Mesodermal cell (in vitro differentiated cells): ENCODE measurements at regions not wholly inside any gene's neighbourhood (a gene's known extent, or its start where the extent isn't known, plus 50 kb on each side); places are given as distances from the start of the nearest gene placed in this dataset.
A peak's percentile ranks its signal among the peaks of the same experiment; 100 is the strongest.
"Not testable (repeated sequence)": the region's sequence is repeated elsewhere in the genome, so short reads cannot be mapped to it uniquely, and the experiment has no call there.

Source experiments
- H3K27ac ChIP-seq: 2 replicates; pipeline ENCODE4 v1.7.0; 2013; ENCODE audit warnings: mild to moderate bottlenecking, low read depth, low read length, moderate library complexity; ENCODE audit not compliant: severe bottlenecking
- H3K36me3 ChIP-seq: 2 replicates; pipeline ENCODE4 v1.7.1; 2013; ENCODE audit warnings: mild to moderate bottlenecking, low read length, moderate library complexity; ENCODE audit not compliant: control insufficient read depth, insufficient read depth
- H3K4me1 ChIP-seq: one replicate; pipeline ENCODE4 v1.7.1; 2013; ENCODE audit warnings: mild to moderate bottlenecking, low read length; ENCODE audit not compliant: insufficient read depth, control insufficient read depth, poor library complexity, severe bottlenecking
- H3K4me3 ChIP-seq: 2 replicates; pipeline ENCODE4 v1.7.0; 2013; ENCODE audit warnings: low read length, control low read depth, mild to moderate bottlenecking; ENCODE audit not compliant: insufficient read depth, poor library complexity, severe bottlenecking; ENCODE audit errors: extremely low read depth
- H3K9me3 ChIP-seq: 2 replicates; pipeline ENCODE4 v1.7.1; 2013; ENCODE audit warnings: mild to moderate bottlenecking, low read length, moderate library complexity; ENCODE audit not compliant: control insufficient read depth
- WGBS, 2 experiments: methylation state at CpG; one replicate each; pipeline ENCODE4 v1.1.5; 2013; ENCODE audit warnings: missing lambda C conversion rate in 2 of 2; ENCODE audit not compliant: insufficient coverage in 2 of 2; 5-methylcytosine and 5-hydroxymethylcytosine counted together

GRCh38 chr10:47711428-47711827, 52.0 kb downstream of the SYT15B start:
- not testable (repeated sequence) for H3K9me3 ChIP-seq, H3K27ac ChIP-seq, H3K4me1 ChIP-seq, H3K36me3 ChIP-seq, H3K4me3 ChIP-seq

- not testable (repeated sequence) for H3K4me3 ChIP-seq, H3K27ac ChIP-seq, H3K9me3 ChIP-seq, H3K36me3 ChIP-seq, H3K4me1 ChIP-seq
- no CpG with 5 or more reads among the region's 4 CpGs for WGBS, 2 experiments
Measured at GRCh38 chr10:47710443-47710842, 52.9 kb downstream of the SYT15B start.

DNA sequence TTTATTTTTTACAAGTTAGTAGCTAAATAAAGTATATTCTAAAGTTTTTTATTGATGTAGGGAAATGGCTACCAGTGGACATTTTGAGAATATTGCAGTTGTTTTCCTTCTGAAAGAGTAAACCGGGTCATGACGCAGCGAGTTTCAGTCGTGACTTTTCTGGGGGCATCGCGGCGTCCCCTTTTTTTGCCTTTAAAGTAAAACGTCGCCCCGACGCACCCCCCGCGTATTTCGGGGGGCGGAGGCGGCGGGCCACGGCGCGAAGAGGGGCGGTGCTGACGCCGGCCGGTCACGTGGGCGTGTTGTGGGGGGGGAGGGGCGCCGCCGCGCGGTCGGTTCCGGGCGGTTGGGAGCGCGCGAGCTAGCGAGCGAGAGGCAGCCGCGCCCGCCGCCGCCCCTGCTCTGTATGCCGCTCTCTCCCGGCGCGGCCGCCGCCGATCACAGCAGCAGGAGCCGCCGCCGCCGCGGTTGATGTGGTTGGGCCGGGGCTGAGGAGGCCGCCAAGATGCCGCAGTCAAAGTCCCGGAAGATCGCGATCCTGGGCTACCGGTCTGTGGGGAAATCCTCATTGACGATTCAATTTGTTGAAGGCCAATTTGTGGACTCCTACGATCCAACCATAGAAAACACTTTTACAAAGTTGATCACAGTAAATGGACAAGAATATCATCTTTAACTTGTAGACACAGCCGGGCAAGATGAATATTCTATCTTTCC, 57.5 kb downstream of the SYT15B start:
- H3K36me3 ChIP-seq, H3K9me3 ChIP-seq, H3K27ac ChIP-seq, H3K4me1 ChIP-seq: not testable (repeated sequence)
- peak overlapping the region; percentile 28 for H3K4me3 ChIP-seq
- no CpG with 5 or more reads among the region's 66 CpGs for WGBS, 2 experiments

GRCh38 chr10:47701285-47701684, 62.1 kb downstream of the SYT15B start:
- H3K4me1 ChIP-seq, H3K27ac ChIP-seq, H3K4me3 ChIP-seq, H3K9me3 ChIP-seq, H3K36me3 ChIP-seq: not testable (repeated sequence)
- WGBS, 2 experiments, result no CpG with 5 or more reads among the region's 1 CpG

GRCh38 chr10:47699854-47700253, 63.5 kb downstream of the SYT15B start:
- not testable (repeated sequence) for H3K9me3 ChIP-seq, H3K27ac ChIP-seq, H3K4me1 ChIP-seq, H3K36me3 ChIP-seq, H3K4me3 ChIP-seq

- H3K36me3 ChIP-seq, H3K27ac ChIP-seq, H3K4me1 ChIP-seq, H3K4me3 ChIP-seq, H3K9me3 ChIP-seq: not testable (repeated sequence)
- WGBS, 2 experiments, result no CpG with 5 or more reads among the region's 1 CpG
Measured at GRCh38 chr10:47696170-47696569, 67.2 kb downstream of the SYT15B start.

GRCh38 chr10:47695149-47695548, 68.2 kb downstream of the SYT15B start:
- not testable (repeated sequence) for H3K36me3 ChIP-seq, H3K4me3 ChIP-seq, H3K27ac ChIP-seq, H3K4me1 ChIP-seq, H3K9me3 ChIP-seq
- WGBS, 2 experiments, result no CpG with 5 or more reads among the region's 3 CpGs

- not testable (repeated sequence) for H3K36me3 ChIP-seq, H3K4me3 ChIP-seq, H3K4me1 ChIP-seq, H3K27ac ChIP-seq, H3K9me3 ChIP-seq
- WGBS, 2 experiments, result no CpG with 5 or more reads among the region's 6 CpGs
Measured at GRCh38 chr10:47690304-47690703, 73.1 kb downstream of the SYT15B start.

DNA sequence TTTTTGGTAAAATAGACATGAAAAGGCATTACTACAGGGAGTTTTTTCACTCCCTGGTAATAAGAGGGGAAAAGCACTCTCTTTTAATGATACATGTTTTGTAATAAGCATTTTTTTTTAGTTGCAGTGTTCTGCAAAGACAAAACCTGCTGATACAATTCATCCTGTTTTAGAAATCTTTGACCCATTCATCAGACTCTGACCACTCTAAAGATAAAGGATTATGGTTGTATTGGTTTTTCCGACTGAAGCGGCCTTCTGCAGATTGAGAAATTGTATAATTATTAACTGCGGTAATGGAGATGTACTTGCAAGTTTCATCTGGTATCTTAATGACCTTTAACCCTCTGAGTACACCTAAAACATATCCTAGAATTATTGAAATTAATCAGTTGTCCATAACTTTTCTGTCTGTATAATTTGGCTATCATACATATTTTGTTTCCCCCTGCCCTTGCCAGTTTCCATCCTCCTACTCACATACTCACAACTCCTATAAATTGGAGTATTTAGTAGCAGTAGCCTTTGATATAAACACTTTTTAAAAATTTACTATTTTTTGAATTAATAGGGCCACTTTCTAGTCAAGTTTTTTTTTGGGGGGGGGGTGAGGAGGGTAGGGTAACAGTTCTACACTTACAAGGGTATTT, 79.4 kb downstream of the SYT15B start:
- H3K4me1 ChIP-seq, H3K4me3 ChIP-seq, H3K27ac ChIP-seq, H3K9me3 ChIP-seq, H3K36me3 ChIP-seq: not testable (repeated sequence)
- WGBS, 2 experiments, result no CpG with 5 or more reads among the region's 3 CpGs

DNA sequence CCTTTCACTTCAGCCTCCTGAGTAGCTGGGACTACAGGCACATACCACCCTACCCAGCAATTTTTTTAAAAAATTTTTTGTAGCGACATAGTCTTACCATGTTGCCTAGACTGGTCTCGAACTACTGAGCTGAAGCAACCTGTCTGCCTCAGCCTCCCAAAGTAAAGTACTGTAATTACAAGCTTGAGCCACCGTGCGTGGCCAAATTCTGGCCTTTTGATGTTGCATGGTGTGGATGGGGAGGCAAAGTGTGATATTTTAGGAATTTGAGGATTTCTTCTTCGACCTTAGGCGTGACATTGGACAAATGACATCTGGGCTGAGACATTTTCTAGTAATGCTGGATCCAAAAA, 81.8 kb downstream of the SYT15B start:
- not testable (repeated sequence) for H3K9me3 ChIP-seq, H3K27ac ChIP-seq, H3K4me3 ChIP-seq, H3K4me1 ChIP-seq, H3K36me3 ChIP-seq
- WGBS, 2 experiments, result no CpG with 5 or more reads among the region's 6 CpGs

DNA sequence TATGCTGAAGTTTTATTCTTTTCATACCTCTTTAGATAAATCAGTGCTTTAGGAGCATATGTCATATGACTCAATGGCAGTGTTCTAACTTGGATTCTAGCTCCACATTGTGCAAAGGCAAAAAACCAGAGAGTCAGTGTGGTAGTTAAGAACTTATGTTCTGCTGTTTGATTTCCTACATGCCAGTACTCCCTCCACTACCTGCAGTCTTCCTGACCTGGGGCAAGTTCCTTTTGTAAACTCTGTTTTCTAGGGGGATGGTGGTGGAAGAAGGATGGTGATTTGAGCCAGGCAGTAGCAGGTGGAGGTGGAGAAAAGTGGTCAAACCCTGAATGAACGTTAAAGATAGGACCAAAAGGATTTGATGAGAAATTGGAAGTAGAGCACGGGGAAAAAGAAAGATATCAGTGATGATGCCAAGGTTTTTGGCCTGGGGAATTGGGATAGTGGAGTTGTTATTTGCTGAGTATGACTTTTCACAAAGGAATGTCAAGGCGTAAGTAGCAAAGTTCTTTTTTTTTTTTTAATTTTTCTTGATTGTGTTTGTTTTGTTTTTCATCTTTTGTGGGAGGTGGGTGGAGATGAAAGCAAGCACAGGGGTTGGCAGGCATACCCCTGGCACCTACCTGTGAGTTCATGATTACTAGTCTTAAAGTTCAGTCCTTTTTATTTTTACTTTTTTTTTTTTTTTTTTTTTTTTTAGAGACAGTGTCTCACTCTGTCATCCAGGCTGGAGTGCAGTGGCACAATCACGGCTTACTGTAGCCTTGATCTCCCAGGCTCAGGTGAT, 82.3 kb downstream of the SYT15B start:
- H3K4me1 ChIP-seq, H3K9me3 ChIP-seq, H3K4me3 ChIP-seq, H3K27ac ChIP-seq, H3K36me3 ChIP-seq: not testable (repeated sequence)
- WGBS, 2 experiments, result 85% methylated on average over 1 of the region's 4 CpGs; no CpG with 5 or more reads in 1 of the 2 experiments
